IMR-90 (cell line): ENCODE measurements at regions not wholly inside any gene's neighbourhood (a gene's known extent, or its start where the extent isn't known, plus 50 kb on each side); places are given as distances from the start of the nearest gene placed in this dataset.

Experiments
- ATAC-seq: fragments of 200-7000 bp; cut with Tn5 transposase; 2 replicates; pipeline ENCODE4 v1.9.1; 2020; ENCODE audit warnings: low read depth, mild to moderate bottlenecking, moderate library complexity
- BruUV-seq: library from RNA; stranded (reverse); fragments of 400-500 nt; replicated peaks from 2 replicates; lab custom pipeline; 2021; lab: Mats Ljungman, UMichigan
- CTCF ChIA-PET: fragments of 300-600 bp; formaldehyde crosslinking; extraction: SDS; loops from one replicate; lab custom pipeline; 2021; ENCODE audit warnings: antibody characterized with exemption; lab: Yijun Ruan, JAX
- POLR2A ChIA-PET: fragments of 300-600 bp; sonication (Branson Sonifier 250); formaldehyde crosslinking; loops from one replicate; lab custom pipeline; 2022; ENCODE audit warnings: antibody characterized with exemption; ENCODE audit not compliant: unreplicated experiment; lab: Charles Lee
- DNase-seq: peaks from one replicate; pipeline ENCODE4 v3.0.0; 2013
- H2AFZ ChIP-seq: replicated peaks from 2 replicates; pipeline ENCODE3; 2013; ENCODE audit warnings: low read length, mild to moderate bottlenecking; ENCODE audit not compliant: poor library complexity
- H2AK5ac ChIP-seq: 2 replicates; pipeline ENCODE4 v1.6.1; 2013; ENCODE audit warnings: low read depth, low read length, inconsistent platforms
- H2AK9ac ChIP-seq: replicated peaks from 2 replicates; pipeline ENCODE3; 2013; ENCODE audit warnings: mild to moderate bottlenecking, low read depth, low read length, moderate library complexity; ENCODE audit not compliant: poor library complexity
- H2BK120ac ChIP-seq: 2 replicates; pipeline ENCODE4 v1.6.1; 2013; ENCODE audit warnings: low read depth, low read length, inconsistent platforms
- H2BK15ac ChIP-seq: 3 replicates; pipeline ENCODE4 v1.6.1; 2013; ENCODE audit warnings: low read depth, low read length, inconsistent platforms
- H2BK20ac ChIP-seq: 2 replicates; pipeline ENCODE4 v1.6.1; 2013; ENCODE audit warnings: low read depth, mild to moderate bottlenecking, inconsistent platforms, low read length, moderate library complexity
- H2BK5ac ChIP-seq: 2 replicates; pipeline ENCODE4 v1.6.1; 2013; ENCODE audit warnings: mild to moderate bottlenecking, low read depth, low read length, inconsistent platforms; ENCODE audit not compliant: poor library complexity, severe bottlenecking
- H3K14ac ChIP-seq: replicated peaks from 2 replicates; pipeline ENCODE4 v1.6.1; 2013; ENCODE audit warnings: low read depth, low read length, inconsistent platforms
- H3K18ac ChIP-seq: 2 replicates; pipeline ENCODE4 v1.6.1; 2013; ENCODE audit warnings: low read depth, low read length, control low read depth
- H3K23ac ChIP-seq: 2 replicates; pipeline ENCODE4 v1.6.1; 2013; ENCODE audit warnings: low read depth, low read length, inconsistent platforms
- H3K27ac ChIP-seq: 2 replicates; pipeline ENCODE4 v1.5.1; 2013; ENCODE audit warnings: mild to moderate bottlenecking, control low read depth, low read length; ENCODE audit not compliant: insufficient read depth
- H3K27me3 ChIP-seq: 2 replicates; pipeline ENCODE4 v1.6.1; 2013; ENCODE audit warnings: low read length; ENCODE audit not compliant: control insufficient read depth, insufficient read depth
- H3K36me3 ChIP-seq: 2 replicates; pipeline ENCODE4 v1.6.1; 2013; ENCODE audit warnings: low read length, mixed read lengths; ENCODE audit not compliant: control insufficient read depth, insufficient read depth
- H3K4ac ChIP-seq: 2 replicates; pipeline ENCODE4 v1.6.1; 2013; ENCODE audit warnings: low read depth, low read length, inconsistent platforms
- H3K4me1 ChIP-seq: 2 replicates; pipeline ENCODE4 v1.6.1; 2013; ENCODE audit warnings: low read length, mixed read lengths; ENCODE audit not compliant: control insufficient read depth, insufficient read depth
- H3K4me2 ChIP-seq: 2 replicates; pipeline ENCODE4 v1.6.1; 2013; ENCODE audit warnings: low read depth, mild to moderate bottlenecking, control low read depth, low read length, moderate library complexity
- H3K4me3 ChIP-seq: 2 replicates; pipeline ENCODE4 v1.5.1; 2013; ENCODE audit warnings: low read depth, mild to moderate bottlenecking, control low read depth, low read length, moderate library complexity; ENCODE audit not compliant: insufficient read depth
- H3K56ac ChIP-seq: 2 replicates; pipeline ENCODE4 v1.6.1; 2013; ENCODE audit warnings: low read length, inconsistent platforms; ENCODE audit not compliant: insufficient read depth; ENCODE audit errors: extremely low read depth
- H3K79me1 ChIP-seq, 2 experiments: 2 replicates each; pipeline ENCODE4 v1.6.1; 2013; ENCODE audit warnings: low read length in 2 of 2, inconsistent platforms in 1 of 2, low read depth in 1 of 2
- H3K9ac ChIP-seq: 2 replicates; pipeline ENCODE4 v1.6.1; 2013; ENCODE audit warnings: low read depth, low read length, control low read depth
- H3K9me1 ChIP-seq: 2 replicates; pipeline ENCODE4 v1.6.1; 2013; ENCODE audit warnings: low read length, inconsistent platforms; ENCODE audit not compliant: insufficient read depth
- H3K9me3 ChIP-seq: 2 replicates; pipeline ENCODE4 v1.6.1; 2013; ENCODE audit warnings: low read length; ENCODE audit not compliant: control insufficient read depth, insufficient read depth
- H4K20me1 ChIP-seq: 2 replicates; pipeline ENCODE4 v1.6.1; 2013; ENCODE audit warnings: low read length, inconsistent platforms; ENCODE audit not compliant: insufficient read depth
- H4K5ac ChIP-seq: 2 replicates; pipeline ENCODE4 v1.6.1; 2013; ENCODE audit warnings: mild to moderate bottlenecking, low read depth, low read length, control low read depth
- H4K8ac ChIP-seq, 2 experiments: 2 replicates each; pipeline ENCODE4 v1.6.1; 2013; ENCODE audit warnings: low read depth in 2 of 2, low read length in 2 of 2, control low read depth in 1 of 2, inconsistent platforms in 1 of 2
- H4K91ac ChIP-seq: 2 replicates; pipeline ENCODE4 v1.6.1; 2013; ENCODE audit warnings: low read depth, low read length, inconsistent platforms; ENCODE audit not compliant: insufficient read depth
- BHLHE40 ChIP-seq: fragments of 150-350 bp; IDR thresholded peaks from 2 replicates; pipeline ENCODE4 v1.6.1; 2016; ENCODE audit warnings: mild to moderate bottlenecking, low read depth, low read length
- FOS ChIP-seq: fragments of 150-350 bp; IDR thresholded peaks from 2 replicates; pipeline ENCODE4 v1.6.1; 2016; ENCODE audit warnings: low read depth, low read length
- NFE2L2 ChIP-seq: fragments of 150-350 bp; IDR thresholded peaks from 2 replicates; pipeline ENCODE4 v1.6.1; 2016; ENCODE audit warnings: low read depth, mild to moderate bottlenecking, low read length
- POLR2A ChIP-seq: IDR thresholded peaks from 2 replicates; pipeline ENCODE4 v1.6.1; 2012; ENCODE audit warnings: mild to moderate bottlenecking, low read depth, low read length
- RAD21 ChIP-seq: IDR thresholded peaks from 2 replicates; pipeline ENCODE4 v1.6.1; 2012; ENCODE audit warnings: low read length, improper control_type of control experiment
- RCOR1 ChIP-seq: IDR thresholded peaks from 2 replicates; pipeline ENCODE4 v1.6.1; 2012; ENCODE audit warnings: mild to moderate bottlenecking, low read length, improper control_type of control experiment; ENCODE audit not compliant: insufficient replicate concordance
- WGBS, 2 experiments: methylation state at CpG; one replicate each; pipeline versions ENCODE4 v1.1.5 to v1.1.7; 2013; ENCODE audit warnings: missing lambda C conversion rate in 2 of 2; ENCODE audit not compliant: insufficient read length in 1 of 2; ENCODE audit errors: extremely low coverage in 2 of 2; 5-methylcytosine and 5-hydroxymethylcytosine counted together
- dilution Hi-C: fragments of 300-500 bp; cut with HindIII; formaldehyde crosslinking; loops from one replicate; pipeline ENCODE4 v1.14.3; 2018; ENCODE audit warnings: low sequenced_read_pairs; ENCODE audit not compliant: unreplicated experiment
- in situ Hi-C: fragments of 300-500 bp; cut with MboI; formaldehyde crosslinking; loops from 3 replicates; pipeline ENCODE4 v1.14.3; 2019; ENCODE audit warnings: low sequenced_read_pairs, inconsistent platforms, mixed read lengths
- intact Hi-C: fragments of 100-400 bp; cut with micrococcal nuclease; formaldehyde crosslinking; loops from 2 replicates; pipeline ENCODE4 v1.10.0; 2022
- TF ChIP-seq, protein P1 (sequence below): conservative IDR thresholded peaks from 2 replicates; pipeline ENCODE4 v1.5.1; 2012; ENCODE audit warnings: mild to moderate bottlenecking, low read depth, low read length, improper control_type of control experiment
- TF ChIP-seq, protein P2 (sequence below): fragments of 150-350 bp; IDR thresholded peaks from 2 replicates; pipeline ENCODE4 v1.6.1; 2016; ENCODE audit warnings: low read depth, mild to moderate bottlenecking, low read length, moderate library complexity, borderline replicate concordance

DNA sequence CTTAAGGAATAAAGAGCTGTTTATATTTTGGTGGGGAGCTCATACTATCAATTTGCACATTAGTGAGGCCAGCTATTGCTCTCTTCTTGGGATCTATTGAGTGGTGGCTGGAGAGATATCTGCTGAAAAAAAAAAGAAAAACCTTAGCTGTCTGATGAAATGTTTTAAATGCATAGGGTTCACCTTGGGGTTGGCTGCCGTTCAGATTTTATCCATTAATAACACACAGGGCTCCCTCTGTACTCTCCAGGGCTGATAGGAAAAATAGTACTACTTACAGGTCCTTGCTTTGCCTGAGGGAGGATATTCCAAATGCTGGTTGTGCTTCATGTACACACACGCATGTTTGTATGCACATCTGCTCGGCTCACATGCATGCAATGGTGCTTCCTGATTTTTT lies 803.7 kb downstream of the MCTP2 start:
- Histone ChIP-seq H2BK20ac (no peak overlapping the region), H4K91ac (no peak overlapping the region), H3K23ac (no peak overlapping the region), H3K79me1 (no peaks in the 10 kb centered on the region), H3K4me3 (no peak overlapping the region), H3K56ac (no peak overlapping the region), H3K18ac (no peak overlapping the region), H4K5ac (no peak overlapping the region), H3K4ac (no peak overlapping the region), H4K20me1 (no peaks in the 10 kb centered on the region), H2AFZ (no peak overlapping the region), H2BK120ac (no peak overlapping the region), H3K9me1 (no peaks in the 10 kb centered on the region), H2BK15ac (no peak overlapping the region), H3K4me2 (no peak overlapping the region), H2BK5ac (no peak overlapping the region), H3K36me3 (no peaks in the 10 kb centered on the region), H2AK9ac (no peak overlapping the region), H3K9ac (no peak overlapping the region), H3K9me3 (0 out of 2 replicates have a peak, but pooled peaks cover 1% of the 10 kb centered on the region), H3K4me1 (no peaks in the 10 kb centered on the region), H3K27ac (no peak overlapping the region), H3K14ac (no peak overlapping the region), H4K8ac (no peak overlapping the region), H2AK5ac (no peak overlapping the region), H3K27me3 (no peaks in the 10 kb centered on the region)
- WGBS, 2 experiments = no CpG with 5 or more reads among the region's 3 CpGs
- TF ChIP-seq, protein P1, sequence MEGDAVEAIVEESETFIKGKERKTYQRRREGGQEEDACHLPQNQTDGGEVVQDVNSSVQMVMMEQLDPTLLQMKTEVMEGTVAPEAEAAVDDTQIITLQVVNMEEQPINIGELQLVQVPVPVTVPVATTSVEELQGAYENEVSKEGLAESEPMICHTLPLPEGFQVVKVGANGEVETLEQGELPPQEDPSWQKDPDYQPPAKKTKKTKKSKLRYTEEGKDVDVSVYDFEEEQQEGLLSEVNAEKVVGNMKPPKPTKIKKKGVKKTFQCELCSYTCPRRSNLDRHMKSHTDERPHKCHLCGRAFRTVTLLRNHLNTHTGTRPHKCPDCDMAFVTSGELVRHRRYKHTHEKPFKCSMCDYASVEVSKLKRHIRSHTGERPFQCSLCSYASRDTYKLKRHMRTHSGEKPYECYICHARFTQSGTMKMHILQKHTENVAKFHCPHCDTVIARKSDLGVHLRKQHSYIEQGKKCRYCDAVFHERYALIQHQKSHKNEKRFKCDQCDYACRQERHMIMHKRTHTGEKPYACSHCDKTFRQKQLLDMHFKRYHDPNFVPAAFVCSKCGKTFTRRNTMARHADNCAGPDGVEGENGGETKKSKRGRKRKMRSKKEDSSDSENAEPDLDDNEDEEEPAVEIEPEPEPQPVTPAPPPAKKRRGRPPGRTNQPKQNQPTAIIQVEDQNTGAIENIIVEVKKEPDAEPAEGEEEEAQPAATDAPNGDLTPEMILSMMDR = no peak
- TF ChIP-seq, protein P2, sequence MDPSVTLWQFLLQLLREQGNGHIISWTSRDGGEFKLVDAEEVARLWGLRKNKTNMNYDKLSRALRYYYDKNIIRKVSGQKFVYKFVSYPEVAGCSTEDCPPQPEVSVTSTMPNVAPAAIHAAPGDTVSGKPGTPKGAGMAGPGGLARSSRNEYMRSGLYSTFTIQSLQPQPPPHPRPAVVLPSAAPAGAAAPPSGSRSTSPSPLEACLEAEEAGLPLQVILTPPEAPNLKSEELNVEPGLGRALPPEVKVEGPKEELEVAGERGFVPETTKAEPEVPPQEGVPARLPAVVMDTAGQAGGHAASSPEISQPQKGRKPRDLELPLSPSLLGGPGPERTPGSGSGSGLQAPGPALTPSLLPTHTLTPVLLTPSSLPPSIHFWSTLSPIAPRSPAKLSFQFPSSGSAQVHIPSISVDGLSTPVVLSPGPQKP = no peak
- TF ChIP-seq RAD21 (no peak), BHLHE40 (no peak), FOS (no peak), NFE2L2 (no peak), RCOR1 (no peak), POLR2A (no peak)
- in situ Hi-C loops (no loop called here), dilution Hi-C loops (no loop called here), intact Hi-C loops (no loop called here)
- BruUV-seq = no TSS peak
- ChIA-PET POLR2A (no interaction called here), CTCF (no interaction called here)
- DNase-seq (no peak), ATAC-seq (no peak)
